ENCODE measurements at regions not wholly inside any gene's neighbourhood (a gene's known extent, or its start where the extent isn't known, plus 50 kb on each side); places are given as distances from the start of the nearest gene placed in this dataset.

GRCh38 chr6:149225370-149225769 lies 92.1 kb upstream of the TAB2 start:
- no peak for TF ChIP-seq POLR2A (IDR thresholded peaks at IDR 0.05)
- no peak for TF ChIP-seq CTCF (IDR thresholded peaks at IDR 0.05)
- no peak for TF ChIP-seq EP300 (IDR thresholded peaks at IDR 0.05)
- DNase-seq = no peak
- WGBS, 3 donors = 24 to 47% (median 28%) methylated on average over 3 of the region's 3 CpGs
- Histone ChIP-seq H3K4me1 (ENCODE audit: insufficient read depth) (peaks cover 19% of the 10 kb centered on the region), H3K4me3 (no peak overlapping the region), H3K27ac (peak overlapping the region in 1 of 2 donors; percentile 6), H3K27me3 (no peaks in the 10 kb centered on the region), H3K36me3 (no peaks in the 10 kb centered on the region), H3K9me3 (no peaks in the 10 kb centered on the region)
- intact Hi-C loops (cut with DNase I) = no loop called here

- DNase-seq = no peak
- no peak for TF ChIP-seq EP300 (IDR thresholded peaks at IDR 0.05)
- H3K9me3 ChIP-seq = no peaks in the 10 kb centered on the region
- peak overlapping the region in 1 of 2 donors; percentile 6 for H3K27ac ChIP-seq
- H3K27me3 ChIP-seq = no peaks in the 10 kb centered on the region
- peaks cover 21% of the 10 kb centered on the region for H3K4me1 ChIP-seq (ENCODE audit: insufficient read depth)
- WGBS, 3 donors = 84 to 89% (median 86%) methylated on average over 10 of the region's 10 CpGs
- intact Hi-C loops (cut with DNase I) = loop anchor here in 1 of 4 donors (2.0 kb wide), 1 partner anchor 41 kb away; no protein-coding TSS in a partner anchor
- no peaks in the 10 kb centered on the region for H3K36me3 ChIP-seq
- no peak overlapping the region for H3K4me3 ChIP-seq
Measured at GRCh38 chr6:149225946-149226345, 91.6 kb upstream of the TAB2 start.

GRCh38 chr6:149227796-149228195 lies 89.7 kb upstream of the TAB2 start:
- Histone ChIP-seq H3K4me3 (no peak overlapping the region), H3K9me3 (no peaks in the 10 kb centered on the region), H3K27me3 (no peaks in the 10 kb centered on the region), H3K4me1 (ENCODE audit: insufficient read depth) (peaks cover 26% of the 10 kb centered on the region), H3K36me3 (no peaks in the 10 kb centered on the region), H3K27ac (peak overlapping the region in 1 of 2 donors; percentile 41)
- 21 to 56% (median 27%) methylated on average over 5 of the region's 5 CpGs for WGBS, 3 donors
- no peak for TF ChIP-seq EP300 (IDR thresholded peaks at IDR 0.05)
- no peak for TF ChIP-seq POLR2A (IDR thresholded peaks at IDR 0.05)
- TF ChIP-seq CTCF (IDR thresholded peaks at IDR 0.05) = no peak
- DNase-seq = no peak
- intact Hi-C loops (cut with DNase I) = loop anchor here in 1 of 4 donors (2.0 kb wide), 1 partner anchor 39 kb away; no protein-coding TSS in a partner anchor

- TF ChIP-seq POLR2A (IDR thresholded peaks at IDR 0.05) (no peak), CTCF (IDR thresholded peaks at IDR 0.05) (no peak), EP300 (IDR thresholded peaks at IDR 0.05) (no peak)
- H3K27me3 ChIP-seq = no peaks in the 10 kb centered on the region
- no peaks in the 10 kb centered on the region for H3K9me3 ChIP-seq
- intact Hi-C loops (cut with DNase I) = no loop called here
- WGBS, 3 donors = 53 to 71% (median 59%) methylated on average over 12 of the region's 12 CpGs
- no peak for DNase-seq
- peak overlapping the region in 1 of 2 donors; percentile 41 for H3K27ac ChIP-seq
- peaks cover 26% of the 10 kb centered on the region for H3K4me1 ChIP-seq (ENCODE audit: insufficient read depth)
- H3K4me3 ChIP-seq = no peak overlapping the region
- no peaks in the 10 kb centered on the region for H3K36me3 ChIP-seq
Measured at GRCh38 chr6:149228311-149228955, 89.1 kb upstream of the TAB2 start.

- 11 to 41% (median 21%) methylated on average over 6 of the region's 6 CpGs for WGBS, 3 donors
- H3K27ac ChIP-seq = peak overlapping the region in 1 of 2 donors; percentile 41
Measured at GRCh38 chr6:149229096-149229495, 88.4 kb upstream of the TAB2 start.

More at GRCh38 chr6:149229096-149229495, 88.4 kb upstream of the TAB2 start:
- TF ChIP-seq EP300 (IDR thresholded peaks at IDR 0.05) (no peak), CTCF (IDR thresholded peaks at IDR 0.05) (no peak)
- intact Hi-C loops (cut with DNase I) = no loop called here
- H3K4me3 ChIP-seq = no peak overlapping the region
- H3K4me1 ChIP-seq (ENCODE audit: insufficient read depth) = peaks cover 26% of the 10 kb centered on the region
- H3K27me3 ChIP-seq = no peaks in the 10 kb centered on the region
- no peaks in the 10 kb centered on the region for H3K9me3 ChIP-seq
- H3K36me3 ChIP-seq = no peaks in the 10 kb centered on the region
- DNase-seq = no peak
